ENCODE measurements at regions not wholly inside any gene's neighbourhood (a gene's known extent, or its start where the extent isn't known, plus 50 kb on each side); places are given as distances from the start of the nearest gene placed in this dataset.

- DNase-seq (ENCODE audit: low read depth in 2 of 2) = peak in 1 of 2 donors; percentile 5
These were observed 123.4 kb downstream of the NXNL2 start for GRCh38 chr9:88658311-88658822.

DNA sequence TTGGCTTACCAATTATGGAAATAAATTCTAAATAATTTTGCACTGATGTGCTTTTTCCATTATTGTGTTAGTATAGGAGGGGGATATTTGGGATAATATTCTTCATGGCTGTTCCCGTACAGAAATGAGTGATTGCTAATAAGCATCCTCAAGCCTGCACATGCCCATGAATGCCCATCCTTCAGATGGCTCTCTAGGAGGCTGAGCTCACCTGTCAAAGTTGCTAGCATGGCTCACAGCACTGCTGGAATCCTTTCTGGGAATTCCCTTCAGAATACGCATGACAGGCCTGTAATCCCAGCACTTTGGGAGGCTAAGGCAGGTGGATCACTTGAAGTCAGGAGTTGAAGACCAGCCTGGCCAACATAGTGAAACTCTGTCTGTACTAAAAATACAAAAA, 124.1 kb downstream of the NXNL2 start:
- no peak for DNase-seq (ENCODE audit: low read depth in 2 of 2)

GRCh38 chr9:88660611-88661010, 125.6 kb downstream of the NXNL2 start:
- DNase-seq (ENCODE audit: low read depth in 2 of 2) = peak; percentile 27 to 31

- peak; percentile 19 to 20 for DNase-seq (ENCODE audit: low read depth in 2 of 2)
These were observed 126.8 kb downstream of the NXNL2 start for GRCh38 chr9:88661759-88662158.

DNA sequence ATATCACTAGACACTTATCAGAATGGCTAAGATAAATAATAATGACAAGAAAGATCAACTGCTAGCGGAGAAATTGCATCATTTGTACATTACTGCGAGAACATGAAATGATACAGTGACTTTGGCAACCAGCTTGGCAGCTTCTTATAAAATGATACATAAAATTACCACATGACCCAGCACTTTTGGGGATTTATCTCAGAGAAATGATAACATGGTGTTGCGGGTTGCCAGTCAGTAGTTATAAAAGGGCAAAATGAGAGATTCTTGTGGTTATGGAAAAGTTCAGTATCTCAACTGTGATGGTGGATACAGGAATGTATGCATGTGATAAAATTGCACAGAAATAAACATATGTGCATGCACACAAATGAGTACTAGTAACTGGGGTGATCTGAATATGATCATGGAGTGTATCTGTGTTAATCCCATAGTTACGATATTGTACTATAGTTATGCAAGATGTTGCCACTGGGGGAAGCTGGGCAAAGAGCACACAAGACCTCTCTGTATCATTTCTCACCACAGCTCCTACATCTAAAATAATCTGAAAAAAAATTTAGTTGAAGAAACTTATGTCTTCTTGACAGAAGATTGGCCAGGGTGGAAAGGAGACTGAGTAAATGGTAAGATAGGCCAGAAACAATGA, 128.9 kb downstream of the NXNL2 start:
- no peak for DNase-seq (ENCODE audit: low read depth in 2 of 2)

- no peak for DNase-seq (ENCODE audit: low read depth in 2 of 2)
These were observed 129.8 kb downstream of the NXNL2 start for GRCh38 chr9:88664773-88665172.

DNA sequence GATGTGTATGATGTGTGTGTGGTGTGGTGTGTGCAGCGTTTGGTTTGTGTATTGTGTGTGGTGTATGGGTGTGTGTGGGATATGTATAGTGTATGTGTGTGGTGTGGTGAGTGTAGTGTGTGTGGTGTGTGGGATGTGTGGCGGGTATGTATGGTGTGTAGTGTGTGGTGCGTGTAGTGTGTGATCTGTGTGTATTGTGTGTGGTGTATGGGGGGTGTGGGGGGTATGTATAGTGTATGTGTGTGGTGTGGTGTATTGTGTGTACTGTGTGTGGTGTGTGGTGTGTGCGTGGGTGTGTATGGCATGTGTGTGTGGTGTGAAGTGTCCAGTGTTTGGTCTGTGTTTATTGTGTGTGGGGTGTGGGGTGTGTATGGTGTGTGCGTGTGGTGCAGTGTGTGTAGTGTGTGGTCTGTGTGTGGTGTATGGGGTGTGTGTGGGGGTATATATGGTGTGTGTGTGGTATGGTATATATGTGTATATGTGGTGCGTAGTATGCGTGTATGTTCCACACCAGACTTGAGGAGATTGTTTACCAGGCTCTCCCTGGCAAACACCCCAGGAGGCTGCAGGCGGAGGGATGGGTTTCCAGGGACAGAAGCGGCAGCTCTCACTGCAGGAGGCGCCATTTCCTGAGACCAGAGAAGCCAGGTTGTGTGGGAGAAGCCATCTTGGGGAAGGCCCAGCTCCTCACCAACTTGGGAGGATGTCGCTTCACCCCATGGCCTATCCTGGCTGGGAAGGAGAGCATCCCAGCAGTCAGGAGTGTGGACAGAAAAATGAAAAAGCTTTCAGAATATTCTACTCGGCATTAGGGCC, 138.1 kb downstream of the NXNL2 start:
- no peak for DNase-seq (ENCODE audit: low read depth in 2 of 2)

DNA sequence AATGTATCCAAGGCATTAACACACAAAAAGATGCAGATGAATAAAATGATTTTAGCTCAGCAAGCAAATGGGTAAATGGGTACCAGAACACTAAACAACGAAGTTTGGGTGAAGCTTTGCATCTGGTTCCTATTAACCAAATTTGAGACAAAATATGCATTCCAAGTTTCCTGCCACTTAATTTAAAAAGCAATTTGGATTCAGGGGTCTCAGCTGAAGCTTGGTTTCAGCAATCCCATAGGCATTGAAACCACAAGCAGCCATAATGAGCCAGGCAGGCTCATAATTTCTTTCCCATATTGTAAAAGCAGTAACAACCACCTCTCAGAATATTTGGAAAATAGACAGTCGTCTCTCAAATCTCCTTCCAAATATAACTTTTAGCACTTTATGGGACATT, 138.9 kb downstream of the NXNL2 start:
- DNase-seq (ENCODE audit: low read depth in 2 of 2) = no peak

- no peak for DNase-seq (ENCODE audit: low read depth in 2 of 2)
These were observed 141.7 kb downstream of the NXNL2 start for GRCh38 chr9:88676644-88677043.

- DNase-seq (ENCODE audit: low read depth in 2 of 2) = no peak
These were observed 143.0 kb downstream of the NXNL2 start for GRCh38 chr9:88678008-88678407.

GRCh38 chr9:88678431-88678830, 143.5 kb downstream of the NXNL2 start:
- no peak for DNase-seq (ENCODE audit: low read depth in 2 of 2)

- no peak for DNase-seq (ENCODE audit: low read depth in 2 of 2)
These were observed 145.1 kb downstream of the NXNL2 start for GRCh38 chr9:88680041-88680440.

DNA sequence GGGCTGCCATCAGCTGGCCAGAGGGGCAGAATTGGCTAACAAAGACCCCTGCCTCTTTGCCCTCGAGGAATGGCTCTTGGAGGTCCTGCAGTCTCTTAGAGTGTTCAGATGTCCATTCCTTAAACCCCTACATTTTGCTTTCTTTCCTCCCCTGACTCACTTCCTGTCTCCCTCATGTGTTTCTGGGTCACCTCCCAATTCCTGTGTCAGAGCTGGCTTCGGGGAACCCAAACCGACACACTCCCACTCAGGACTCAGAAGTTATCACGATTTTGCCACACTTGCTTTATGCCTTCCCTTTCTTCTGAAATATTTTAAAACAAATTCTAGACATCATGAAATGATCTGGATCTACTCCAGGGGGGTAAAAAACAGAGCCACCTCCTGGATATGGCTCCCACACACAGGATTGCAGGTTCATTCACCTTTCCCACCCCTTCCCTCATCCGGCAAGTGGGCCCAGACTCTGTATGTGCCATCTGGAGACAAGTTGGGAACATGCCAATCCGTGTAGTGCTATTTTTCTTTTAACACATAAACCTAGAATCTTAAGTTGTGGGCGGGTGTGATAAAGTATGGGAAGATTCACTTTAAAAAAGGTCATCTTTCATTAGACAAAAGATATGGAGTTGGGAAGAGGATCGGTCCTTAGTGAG, 145.7 kb downstream of the NXNL2 start:
- DNase-seq (ENCODE audit: low read depth in 2 of 2) = no peak

DNA sequence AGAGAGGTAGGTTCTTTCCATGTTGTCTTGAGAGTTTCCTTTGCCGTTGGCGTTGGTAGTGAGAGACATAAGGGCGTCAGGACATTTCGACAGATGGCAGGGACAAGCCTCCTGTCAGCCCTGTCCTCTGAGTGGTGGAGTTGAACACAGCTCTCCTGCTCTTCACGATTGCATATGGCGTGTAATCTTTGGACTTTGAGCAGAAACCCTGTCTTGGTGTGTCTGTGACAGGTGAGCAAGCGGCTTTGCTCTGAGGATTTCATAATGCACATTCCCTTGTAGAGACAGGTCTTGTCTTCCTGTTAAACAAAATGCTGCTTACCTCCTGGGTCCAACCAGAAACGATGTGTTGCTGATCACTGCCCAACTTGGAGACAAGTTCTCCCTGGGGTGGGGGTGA, 146.5 kb downstream of the NXNL2 start:
- DNase-seq (ENCODE audit: low read depth in 2 of 2) = no peak

GRCh38 chr9:88682431-88682831, 147.5 kb downstream of the NXNL2 start:
- DNase-seq (ENCODE audit: low read depth in 2 of 2) = no peak

DNA sequence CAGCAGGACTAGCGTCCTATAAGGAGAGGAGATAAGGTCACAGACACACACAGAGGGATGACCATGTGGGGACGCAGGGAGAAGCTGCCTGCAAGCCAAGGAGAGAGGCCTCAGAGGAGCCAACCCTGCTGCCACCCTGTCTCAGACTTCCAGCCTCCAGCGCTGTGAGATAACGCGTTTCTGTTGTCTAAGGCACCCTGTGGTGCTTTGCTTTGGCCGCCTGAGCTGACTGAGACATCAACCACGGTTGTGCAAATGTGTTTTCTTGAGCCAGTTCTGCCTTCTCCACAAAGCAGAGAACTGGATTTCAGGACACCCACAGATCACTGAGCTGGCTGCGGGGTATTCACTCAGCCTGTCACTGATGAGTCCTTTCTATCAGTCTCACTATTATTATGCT, 149.1 kb downstream of the NXNL2 start:
- DNase-seq (ENCODE audit: low read depth in 2 of 2) = no peak

DNA sequence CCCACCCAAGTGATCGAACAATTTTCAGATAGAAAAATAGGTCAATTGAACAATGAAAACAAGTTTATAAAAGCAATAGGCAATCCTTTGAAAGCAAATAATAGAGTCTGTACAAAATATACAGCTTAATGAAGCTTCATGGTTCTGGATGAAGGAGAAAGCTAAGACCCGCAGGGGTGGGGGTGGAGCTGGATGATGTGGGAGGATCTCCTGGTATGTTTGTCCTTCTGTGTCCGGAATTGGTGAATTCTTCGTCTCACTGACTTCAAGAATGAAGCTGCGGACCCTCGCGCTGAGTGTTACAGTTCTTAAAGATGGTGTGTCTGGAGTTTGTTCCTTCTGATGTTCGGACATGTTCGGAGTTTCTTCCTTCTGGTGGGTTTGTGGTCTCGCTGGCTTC, 149.9 kb downstream of the NXNL2 start:
- no peak for DNase-seq (ENCODE audit: low read depth in 2 of 2)

- DNase-seq (ENCODE audit: low read depth in 2 of 2) = no peak
These were observed 151.0 kb downstream of the NXNL2 start for GRCh38 chr9:88685966-88686365.

DNA sequence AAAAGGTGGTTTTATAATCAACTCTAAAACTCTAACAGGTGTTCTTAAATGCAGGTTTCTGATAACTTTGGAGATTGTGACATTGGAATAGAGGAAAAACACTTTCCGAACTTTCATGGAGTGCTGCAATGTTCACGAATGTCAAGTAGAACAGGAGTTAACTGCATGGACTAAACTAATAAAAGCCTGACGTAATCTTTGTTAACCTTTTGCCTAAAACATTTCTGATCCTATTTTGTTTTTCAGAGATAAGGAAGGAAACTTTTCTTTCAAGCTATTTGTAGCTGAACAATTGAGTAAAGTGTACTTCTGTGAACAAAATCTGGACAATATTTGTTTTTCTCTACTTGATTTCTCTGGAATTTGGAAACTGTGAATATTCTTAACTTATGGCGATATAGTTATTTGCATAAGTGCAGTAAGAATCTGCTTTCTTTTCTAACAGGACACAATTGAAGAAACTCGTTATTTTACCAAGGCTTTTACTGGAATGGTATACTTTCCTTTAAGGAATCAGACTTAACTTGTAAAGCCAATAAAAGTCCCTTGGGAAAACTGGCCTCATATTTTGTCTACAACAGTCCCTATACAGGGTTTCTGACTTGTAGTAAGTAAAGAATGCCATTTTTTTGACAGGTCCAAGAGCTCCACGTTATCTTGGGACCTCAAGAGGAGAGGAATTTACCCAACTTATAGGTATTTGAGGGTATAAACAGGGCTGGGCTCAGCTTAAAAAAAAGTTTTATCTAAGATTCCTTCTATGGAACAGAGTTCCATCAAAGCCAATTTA, 154.7 kb downstream of the NXNL2 start:
- no peak for DNase-seq (ENCODE audit: low read depth in 2 of 2)

DNA sequence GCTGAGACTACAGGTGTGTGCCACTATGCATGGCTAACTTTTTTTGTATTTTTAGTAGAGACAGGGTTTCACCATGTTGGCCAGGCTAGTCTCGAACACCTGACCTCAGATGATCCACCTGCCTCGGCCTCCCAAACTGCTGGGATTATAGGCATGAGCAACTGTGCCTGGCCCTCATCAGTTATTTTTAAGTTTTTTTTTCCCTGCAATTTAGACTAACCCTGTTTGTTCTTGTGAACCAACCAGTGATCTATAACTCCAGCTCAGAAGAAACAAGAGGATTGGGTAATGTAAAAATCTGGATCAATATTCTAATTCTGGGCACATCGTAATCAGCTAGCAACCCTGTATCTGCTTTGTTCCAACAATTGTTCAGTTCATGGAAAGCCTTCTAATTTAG, 155.7 kb downstream of the NXNL2 start:
- no peak for DNase-seq (ENCODE audit: low read depth in 2 of 2)

DNA sequence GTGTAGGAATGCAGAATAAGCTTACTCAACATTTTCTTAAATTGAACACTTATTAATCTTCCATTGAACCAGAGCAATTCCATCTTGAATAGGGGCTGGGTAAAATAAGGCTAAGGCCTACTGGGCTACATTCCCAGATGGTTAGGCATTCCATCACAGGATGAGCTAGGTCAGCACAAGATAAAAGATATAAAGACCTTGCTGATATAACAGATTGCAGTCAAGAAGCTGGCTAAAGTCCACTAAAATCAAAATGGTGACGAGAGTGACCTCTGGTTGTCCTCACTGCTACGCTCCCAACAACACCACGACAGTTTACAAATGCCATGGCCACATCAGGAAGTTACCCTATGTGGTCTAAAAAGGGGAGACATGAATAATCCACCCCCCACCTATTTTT, 156.1 kb downstream of the NXNL2 start:
- no peak for DNase-seq (ENCODE audit: low read depth in 2 of 2)

- no peak for DNase-seq (ENCODE audit: low read depth in 2 of 2)
These were observed 156.8 kb downstream of the NXNL2 start for GRCh38 chr9:88691811-88692210.

Data from lung microvascular endothelial cell (primary cell).